LNCaP clone FGC (cell line): ENCODE measurements at regions not wholly inside any gene's neighbourhood (a gene's known extent, or its start where the extent isn't known, plus 50 kb on each side); places are given as distances from the start of the nearest gene placed in this dataset.

Experiments
- DNase-seq: peaks from one replicate; pipeline ENCODE4 v3.0.0-alpha.2; 2011; ENCODE audit warnings: low read depth
- H3K4me3 ChIP-seq: 2 replicates; pipeline ENCODE4 v1.5.1; 2011; ENCODE audit warnings: mild to moderate bottlenecking, low read depth, low read length, control low read depth
- CTCF ChIP-seq: IDR thresholded peaks from 2 replicates; pipeline ENCODE4 v1.5.1; 2012; ENCODE audit warnings: mild to moderate bottlenecking; ENCODE audit not compliant: control insufficient read depth, insufficient read depth; ENCODE audit errors: extremely low read depth

DNA sequence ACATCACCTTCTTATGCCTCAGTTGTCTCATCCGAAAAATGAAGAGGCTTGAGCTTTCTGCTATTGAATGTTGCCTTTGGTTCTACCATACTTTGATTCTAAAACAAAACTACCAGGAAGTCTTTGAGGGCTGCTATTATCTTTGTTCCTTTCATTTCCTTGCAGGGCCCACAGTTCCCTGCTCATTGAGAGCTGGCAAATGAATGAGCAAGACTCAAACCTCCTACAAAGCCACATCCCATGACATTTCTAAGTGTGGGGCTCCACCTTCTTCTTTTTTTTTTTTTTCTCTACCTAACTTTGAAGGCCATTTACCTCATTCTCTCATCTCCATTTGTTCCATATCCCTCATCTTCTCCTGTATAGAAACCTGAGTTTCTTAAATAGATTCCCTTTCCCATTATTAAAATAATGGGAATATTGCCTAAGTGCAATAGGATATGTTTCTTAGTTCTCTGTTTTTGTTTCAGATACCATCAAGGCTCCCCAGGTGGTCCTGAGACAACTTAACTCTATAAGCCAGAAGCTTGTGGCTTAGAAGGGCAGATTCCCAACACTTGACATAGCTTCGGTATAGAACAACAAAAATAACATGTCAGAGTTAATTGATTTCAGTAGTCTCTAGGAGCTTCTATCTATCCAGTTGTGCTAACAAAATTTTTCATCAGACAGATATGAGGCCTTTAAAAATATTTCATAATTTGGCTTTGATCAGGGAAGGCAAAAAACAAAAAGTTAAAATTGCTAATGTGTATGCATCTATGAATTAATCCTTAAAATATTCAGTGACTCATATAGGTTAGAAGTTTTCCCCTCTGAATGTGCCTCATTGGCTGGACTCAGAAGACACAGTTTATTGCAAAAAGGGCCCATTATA lies 951.6 kb downstream of the TUSC7 start:
- no peak for DNase-seq
- no peak overlapping the region for H3K4me3 ChIP-seq
- TF ChIP-seq CTCF: no peak

- TF ChIP-seq CTCF: no peak
- DNase-seq: no peak
- no peak overlapping the region for H3K4me3 ChIP-seq
Measured at GRCh38 chr3:117661818-117662095, 952.2 kb downstream of the TUSC7 start.

- no peak overlapping the region for H3K4me3 ChIP-seq
- peak; percentile 63 for DNase-seq
- no peak for TF ChIP-seq CTCF
Measured at GRCh38 chr3:117665296-117665695, 955.7 kb downstream of the TUSC7 start.

- H3K4me3 ChIP-seq: no peak overlapping the region
- TF ChIP-seq CTCF: no peak
- DNase-seq: no peak
Measured at GRCh38 chr3:117666325-117666724, 956.7 kb downstream of the TUSC7 start.

DNA sequence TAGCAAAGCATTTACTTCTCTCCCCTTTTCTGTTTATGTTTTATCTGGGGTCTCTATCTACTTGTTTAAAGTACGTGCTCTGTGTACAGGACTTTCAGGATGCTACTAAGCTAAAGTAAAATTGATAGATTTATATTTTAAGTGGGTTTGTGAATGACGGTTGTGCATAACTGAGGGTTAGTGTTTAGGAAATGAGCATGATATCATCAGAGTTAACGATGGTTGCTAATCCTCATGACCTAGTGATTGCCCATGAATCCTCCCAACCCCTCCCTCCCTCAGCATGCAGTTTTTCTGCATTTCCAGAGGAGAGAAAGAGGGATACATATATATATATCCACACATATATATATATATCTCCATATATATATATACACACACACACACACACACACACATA lies 957.2 kb downstream of the TUSC7 start:
- H3K4me3 ChIP-seq: no peak overlapping the region
- no peak for TF ChIP-seq CTCF
- no peak for DNase-seq

DNA sequence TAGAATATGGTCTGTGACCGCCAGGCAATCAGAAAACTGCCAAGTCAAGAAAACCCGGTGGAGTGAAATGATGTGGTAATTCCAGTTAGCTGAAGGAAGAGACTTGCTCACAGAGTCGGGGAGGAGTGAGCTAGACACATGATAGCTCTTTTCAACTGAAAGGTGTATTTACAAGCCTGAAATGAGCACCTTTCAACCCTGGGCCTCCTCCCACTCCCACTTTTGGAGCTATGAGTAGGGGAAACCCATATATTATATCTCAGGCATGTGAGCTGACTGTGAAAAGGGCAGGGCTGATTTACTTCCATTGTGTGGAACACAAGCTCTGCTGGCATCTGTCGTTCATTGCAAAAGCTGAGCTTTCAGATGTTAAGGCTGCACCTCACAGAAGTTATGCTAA lies 960.2 kb downstream of the TUSC7 start:
- TF ChIP-seq CTCF: no peak
- no peak for DNase-seq
- no peak overlapping the region for H3K4me3 ChIP-seq

GRCh38 chr3:117671722-117672318 lies 962.2 kb downstream of the TUSC7 start:
- H3K4me3 ChIP-seq: no peak overlapping the region
- no peak for DNase-seq
- TF ChIP-seq CTCF: no peak
